ENCODE measurements at regions not wholly inside any gene's neighbourhood (a gene's known extent, or its start where the extent isn't known, plus 50 kb on each side); places are given as distances from the start of the nearest gene placed in this dataset.

DNA sequence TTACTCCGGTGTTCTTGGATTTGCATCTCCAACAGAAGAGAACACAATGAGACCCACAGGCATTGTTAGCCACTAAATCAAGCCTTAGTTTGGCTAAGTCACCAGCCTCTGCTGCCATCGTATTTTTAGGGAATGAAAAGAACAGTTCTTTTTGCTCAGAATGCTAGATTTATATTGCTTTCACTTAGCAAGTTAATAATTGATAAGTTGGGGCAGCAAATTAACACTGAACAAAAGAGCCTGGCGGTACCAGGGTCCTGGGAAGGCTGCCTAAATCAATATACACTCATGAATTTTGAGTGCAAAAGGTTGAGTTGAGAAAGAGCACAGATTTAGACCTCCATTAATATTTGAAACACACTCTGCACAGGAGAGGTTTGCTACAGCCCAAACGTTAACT, 767.7 kb downstream of the TYW1 start:
- H3K27ac ChIP-seq (ENCODE audit: extremely low read depth, low read depth, low read length), result no peak overlapping the region
- no peaks in the 10 kb centered on the region for H3K4me1 ChIP-seq (ENCODE audit: control insufficient read depth, insufficient read depth, low read length)
- POLR2A ChIA-PET, result no interaction called here
- H3K4me3 ChIP-seq (ENCODE audit: low read depth, low read length), result no peak overlapping the region
- H3K9me3 ChIP-seq (ENCODE audit: control insufficient read depth, insufficient read depth, low read depth, low read length), result no peaks in the 10 kb centered on the region
- TF ChIP-seq ZNF23 (tag by site-specific recombination; IDR thresholded peaks at IDR 0.05; ENCODE audit: borderline replicate concordance) (no peak), ZNF521 (tag by site-specific recombination; IDR thresholded peaks at IDR 0.05) (no peak), YY2 (tag by site-specific recombination; IDR thresholded peaks at IDR 0.05) (no peak), SETDB1 (IDR thresholded peaks at IDR 0.05; ENCODE audit: insufficient read length, low read length) (no peak), BCL11A (tag by site-specific recombination; IDR thresholded peaks at IDR 0.05; ENCODE audit: low read depth) (no peak), ZNF707 (tag by site-specific recombination; IDR thresholded peaks at IDR 0.05) (no peak), ZNF830 (tag by site-specific recombination; IDR thresholded peaks at IDR 0.05; ENCODE audit: low read depth) (no peak), ZNF626 (tag by site-specific recombination; IDR thresholded peaks at IDR 0.05) (no peak), WT1 (tag by site-specific recombination; IDR thresholded peaks at IDR 0.05) (no peak), ZNF266 (tag by site-specific recombination; IDR thresholded peaks at IDR 0.05; ENCODE audit: low read depth) (no peak), ZBTB8A (tag by site-specific recombination; IDR thresholded peaks at IDR 0.05) (no peak), ZNF24 (tag by site-specific recombination; IDR thresholded peaks at IDR 0.05) (no peak), ZNF404 (tag by site-specific recombination; IDR thresholded peaks at IDR 0.05) (no peak)
- TF ChIP-seq, protein P1, sequence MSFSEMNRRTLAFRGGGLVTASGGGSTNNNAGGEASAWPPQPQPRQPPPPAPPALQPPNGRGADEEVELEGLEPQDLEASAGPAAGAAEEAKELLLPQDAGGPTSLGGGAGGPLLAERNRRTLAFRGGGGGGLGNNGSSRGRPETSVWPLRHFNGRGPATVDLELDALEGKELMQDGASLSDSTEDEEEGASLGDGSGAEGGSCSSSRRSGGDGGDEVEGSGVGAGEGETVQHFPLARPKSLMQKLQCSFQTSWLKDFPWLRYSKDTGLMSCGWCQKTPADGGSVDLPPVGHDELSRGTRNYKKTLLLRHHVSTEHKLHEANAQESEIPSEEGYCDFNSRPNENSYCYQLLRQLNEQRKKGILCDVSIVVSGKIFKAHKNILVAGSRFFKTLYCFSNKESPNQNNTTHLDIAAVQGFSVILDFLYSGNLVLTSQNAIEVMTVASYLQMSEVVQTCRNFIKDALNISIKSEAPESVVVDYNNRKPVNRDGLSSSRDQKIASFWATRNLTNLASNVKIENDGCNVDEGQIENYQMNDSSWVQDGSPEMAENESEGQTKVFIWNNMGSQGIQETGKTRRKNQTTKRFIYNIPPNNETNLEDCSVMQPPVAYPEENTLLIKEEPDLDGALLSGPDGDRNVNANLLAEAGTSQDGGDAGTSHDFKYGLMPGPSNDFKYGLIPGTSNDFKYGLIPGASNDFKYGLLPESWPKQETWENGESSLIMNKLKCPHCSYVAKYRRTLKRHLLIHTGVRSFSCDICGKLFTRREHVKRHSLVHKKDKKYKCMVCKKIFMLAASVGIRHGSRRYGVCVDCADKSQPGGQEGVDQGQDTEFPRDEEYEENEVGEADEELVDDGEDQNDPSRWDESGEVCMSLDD (tag by site-specific recombination; IDR thresholded peaks at IDR 0.05), result no peak
- TF ChIP-seq, protein P2, sequence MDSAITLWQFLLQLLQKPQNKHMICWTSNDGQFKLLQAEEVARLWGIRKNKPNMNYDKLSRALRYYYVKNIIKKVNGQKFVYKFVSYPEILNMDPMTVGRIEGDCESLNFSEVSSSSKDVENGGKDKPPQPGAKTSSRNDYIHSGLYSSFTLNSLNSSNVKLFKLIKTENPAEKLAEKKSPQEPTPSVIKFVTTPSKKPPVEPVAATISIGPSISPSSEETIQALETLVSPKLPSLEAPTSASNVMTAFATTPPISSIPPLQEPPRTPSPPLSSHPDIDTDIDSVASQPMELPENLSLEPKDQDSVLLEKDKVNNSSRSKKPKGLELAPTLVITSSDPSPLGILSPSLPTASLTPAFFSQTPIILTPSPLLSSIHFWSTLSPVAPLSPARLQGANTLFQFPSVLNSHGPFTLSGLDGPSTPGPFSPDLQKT (IDR thresholded peaks at IDR 0.05; ENCODE audit: borderline replicate concordance, low read depth, low read length), result no peak
- TF ChIP-seq, protein P3, sequence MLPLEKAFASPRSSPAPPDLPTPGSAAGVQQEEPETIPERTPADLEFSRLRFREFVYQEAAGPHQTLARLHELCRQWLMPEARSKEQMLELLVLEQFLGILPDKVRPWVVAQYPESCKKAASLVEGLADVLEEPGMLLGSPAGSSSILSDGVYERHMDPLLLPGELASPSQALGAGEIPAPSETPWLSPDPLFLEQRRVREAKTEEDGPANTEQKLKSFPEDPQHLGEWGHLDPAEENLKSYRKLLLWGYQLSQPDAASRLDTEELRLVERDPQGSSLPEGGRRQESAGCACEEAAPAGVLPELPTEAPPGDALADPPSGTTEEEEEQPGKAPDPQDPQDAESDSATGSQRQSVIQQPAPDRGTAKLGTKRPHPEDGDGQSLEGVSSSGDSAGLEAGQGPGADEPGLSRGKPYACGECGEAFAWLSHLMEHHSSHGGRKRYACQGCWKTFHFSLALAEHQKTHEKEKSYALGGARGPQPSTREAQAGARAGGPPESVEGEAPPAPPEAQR (tag by site-specific recombination; IDR thresholded peaks at IDR 0.05), result no peak
- CTCF ChIA-PET, result no interaction called here
- H3K36me3 ChIP-seq (ENCODE audit: control insufficient read depth in 2 of 2, insufficient read depth in 1 of 2, low read length in 2 of 2), result no peaks in the 10 kb centered on the region

DNA sequence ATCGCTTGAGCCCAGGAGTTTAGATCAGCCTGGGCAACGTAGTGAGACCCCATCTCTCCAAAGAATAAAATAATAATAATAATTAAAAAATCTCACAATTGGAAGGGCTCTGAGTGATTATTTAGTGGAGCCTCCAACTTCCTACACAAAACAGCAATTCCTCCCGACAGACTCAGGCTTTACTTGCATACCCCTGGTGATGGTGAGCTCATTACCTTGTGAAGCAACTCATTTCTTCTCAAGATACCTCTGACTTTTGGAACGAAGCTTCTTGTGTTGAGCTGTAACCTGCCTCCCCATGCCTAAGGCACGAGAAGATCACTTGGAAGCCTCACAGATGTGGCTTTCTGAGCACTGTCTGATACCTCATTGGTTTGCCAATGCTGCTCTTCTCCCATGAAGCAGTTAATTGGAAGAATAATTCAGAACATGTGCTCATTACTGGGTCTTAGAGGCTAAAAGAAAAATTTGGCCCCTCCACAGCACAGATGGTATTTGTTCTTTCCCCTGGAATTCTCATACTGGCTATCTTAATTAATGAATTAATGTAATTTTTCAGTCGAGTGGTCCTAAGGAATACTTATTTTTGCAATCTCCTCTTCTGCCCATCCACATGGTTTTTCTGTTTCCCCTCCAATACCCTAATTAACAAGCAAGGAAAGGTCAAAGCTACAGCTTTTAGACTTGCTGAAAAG, 769.0 kb downstream of the TYW1 start:
- H3K9me3 ChIP-seq (ENCODE audit: control insufficient read depth, insufficient read depth, low read depth, low read length), result no peaks in the 10 kb centered on the region
- no peak overlapping the region for H3K4me3 ChIP-seq (ENCODE audit: low read depth, low read length)
- ChIA-PET POLR2A (no interaction called here), CTCF (no interaction called here)
- no peaks in the 10 kb centered on the region for H3K36me3 ChIP-seq (ENCODE audit: control insufficient read depth in 2 of 2, insufficient read depth in 1 of 2, low read length in 2 of 2)
- H3K4me1 ChIP-seq (ENCODE audit: control insufficient read depth, insufficient read depth, low read length), result no peaks in the 10 kb centered on the region
- H3K27ac ChIP-seq (ENCODE audit: extremely low read depth, low read depth, low read length), result no peak overlapping the region
- TF ChIP-seq, protein P4, sequence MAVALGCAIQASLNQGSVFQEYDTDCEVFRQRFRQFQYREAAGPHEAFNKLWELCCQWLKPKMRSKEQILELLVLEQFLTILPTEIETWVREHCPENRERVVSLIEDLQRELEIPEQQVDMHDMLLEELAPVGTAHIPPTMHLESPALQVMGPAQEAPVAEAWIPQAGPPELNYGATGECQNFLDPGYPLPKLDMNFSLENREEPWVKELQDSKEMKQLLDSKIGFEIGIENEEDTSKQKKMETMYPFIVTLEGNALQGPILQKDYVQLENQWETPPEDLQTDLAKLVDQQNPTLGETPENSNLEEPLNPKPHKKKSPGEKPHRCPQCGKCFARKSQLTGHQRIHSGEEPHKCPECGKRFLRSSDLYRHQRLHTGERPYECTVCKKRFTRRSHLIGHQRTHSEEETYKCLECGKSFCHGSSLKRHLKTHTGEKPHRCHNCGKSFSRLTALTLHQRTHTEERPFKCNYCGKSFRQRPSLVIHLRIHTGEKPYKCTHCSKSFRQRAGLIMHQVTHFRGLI (tag by site-specific recombination; IDR thresholded peaks at IDR 0.05), result no peak
- TF ChIP-seq ZNF184 (tag by site-specific recombination; IDR thresholded peaks at IDR 0.05) (no peak), HOXC10 (CRISPR knock-in tag; IDR thresholded peaks at IDR 0.05) (no peak), ZNF530 (tag by site-specific recombination; IDR thresholded peaks at IDR 0.05; ENCODE audit: low read depth) (no peak), GLIS2 (tag by site-specific recombination; IDR thresholded peaks at IDR 0.05) (no peak), ZNF16 (tag by site-specific recombination; IDR thresholded peaks at IDR 0.05; ENCODE audit: low read depth) (no peak), ZNF561 (tag by site-specific recombination; IDR thresholded peaks at IDR 0.05; ENCODE audit: borderline replicate concordance) (no peak), ZNF169 (tag by site-specific recombination; IDR thresholded peaks at IDR 0.05) (no peak), KLF7 (tag by site-specific recombination; IDR thresholded peaks at IDR 0.05; ENCODE audit: borderline replicate concordance) (no peak), ZNF324 (tag by site-specific recombination; IDR thresholded peaks at IDR 0.05) (no peak)
- TF ChIP-seq, protein P5, sequence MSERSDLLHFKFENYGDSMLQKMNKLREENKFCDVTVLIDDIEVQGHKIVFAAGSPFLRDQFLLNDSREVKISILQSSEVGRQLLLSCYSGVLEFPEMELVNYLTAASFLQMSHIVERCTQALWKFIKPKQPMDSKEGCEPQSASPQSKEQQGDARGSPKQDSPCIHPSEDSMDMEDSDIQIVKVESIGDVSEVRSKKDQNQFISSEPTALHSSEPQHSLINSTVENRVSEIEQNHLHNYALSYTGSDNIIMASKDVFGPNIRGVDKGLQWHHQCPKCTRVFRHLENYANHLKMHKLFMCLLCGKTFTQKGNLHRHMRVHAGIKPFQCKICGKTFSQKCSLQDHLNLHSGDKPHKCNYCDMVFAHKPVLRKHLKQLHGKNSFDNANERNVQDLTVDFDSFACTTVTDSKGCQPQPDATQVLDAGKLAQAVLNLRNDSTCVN (tag by site-specific recombination; optimal IDR thresholded peaks at IDR 0.05), result no peak

Data from HEK293 (cell line).